Panc1 (cell line): ENCODE measurements at regions not wholly inside any gene's neighbourhood (a gene's known extent, or its start where the extent isn't known, plus 50 kb on each side); places are given as distances from the start of the nearest gene placed in this dataset.

Experiments used
- ATAC-seq: fragments of 200-7000 bp; cut with Tn5 transposase; 2 replicates; pipeline ENCODE4 v1.9.1; 2020; ENCODE audit warnings: mild to moderate bottlenecking, moderate library complexity
- BruUV-seq: library from RNA; stranded (reverse); fragments of 400-500 nt; replicated peaks from 2 replicates; lab custom pipeline; 2021; lab: Mats Ljungman, UMichigan
- CTCF ChIA-PET: fragments of 300-600 bp; sonication (Branson Sonifier 250); formaldehyde crosslinking; loops from one replicate; lab custom pipeline; 2022; ENCODE audit warnings: antibody characterized with exemption; lab: Charles Lee
- POLR2A ChIA-PET: fragments of 300-600 bp; sonication (Branson Sonifier 250); formaldehyde crosslinking; loops from one replicate; lab custom pipeline; 2022; ENCODE audit warnings: antibody characterized with exemption; lab: Charles Lee
- DNase-seq: peaks from one replicate; pipeline ENCODE4 v3.0.0-alpha.2; 2010; ENCODE audit warnings: low read depth, low spot score
- H3K27ac ChIP-seq: 2 replicates; pipeline ENCODE4 v1.5.1; 2011; ENCODE audit warnings: mild to moderate bottlenecking, low read length, inconsistent platforms
- H3K27me3 ChIP-seq: fragments of 200-500 bp; sonication (Bioruptor generic); 2 replicates; pipeline ENCODE4 v1.6.0; 2014; ENCODE audit warnings: low read length, inconsistent platforms; ENCODE audit not compliant: control insufficient read depth, insufficient read depth
- H3K36me3 ChIP-seq: fragments of 200-500 bp; sonication (Bioruptor generic); 2 replicates; pipeline ENCODE4 v1.5.1; 2014; ENCODE audit warnings: inconsistent platforms, mild to moderate bottlenecking, low read length, moderate library complexity; ENCODE audit not compliant: control insufficient read depth, insufficient read depth
- H3K4me1 ChIP-seq: 2 replicates; pipeline ENCODE4 v1.5.1; 2011; ENCODE audit warnings: inconsistent platforms, mild to moderate bottlenecking, low read length, moderate library complexity; ENCODE audit not compliant: control insufficient read depth, insufficient read depth
- H3K4me3 ChIP-seq, 2 experiments: 2 replicates each; pipeline ENCODE4 v1.5.1; 2011 to 2012; ENCODE audit warnings: low read depth in 2 of 2, low read length in 2 of 2, mild to moderate bottlenecking in 2 of 2, inconsistent platforms in 1 of 2, moderate library complexity in 1 of 2
- H3K9me3 ChIP-seq: fragments of 200-500 bp; sonication (Bioruptor generic); 2 replicates; pipeline ENCODE4 v1.5.1; 2014; ENCODE audit warnings: low read depth, mild to moderate bottlenecking, inconsistent platforms, low read length, moderate library complexity; ENCODE audit not compliant: control insufficient read depth, insufficient read depth
- CTCF ChIP-seq: fragments of 450-650 bp; IDR thresholded peaks from 2 replicates; pipeline ENCODE4 v1.5.1; 2017; ENCODE audit warnings: mild to moderate bottlenecking
- POLR2AphosphoS5 ChIP-seq: IDR thresholded peaks from 2 replicates; pipeline ENCODE4 v1.6.1; 2012; ENCODE audit warnings: mild to moderate bottlenecking, low read depth, low read length, moderate library complexity
- REST ChIP-seq, 2 experiments: IDR thresholded peaks; 2 replicates each; pipeline ENCODE4 v1.6.1; 2011 to 2012; ENCODE audit warnings: low read depth in 2 of 2, control low read depth in 1 of 2, low read length in 1 of 2, mild to moderate bottlenecking in 1 of 2, moderate library complexity in 1 of 2; ENCODE audit not compliant: insufficient read depth in 1 of 2
- SIN3A ChIP-seq: IDR thresholded peaks from 2 replicates; pipeline ENCODE4 v1.6.1; 2012; ENCODE audit warnings: low read depth, mild to moderate bottlenecking, low read length, moderate library complexity, borderline replicate concordance; ENCODE audit not compliant: insufficient read depth
- TCF7L2 ChIP-seq: IDR thresholded peaks from 2 replicates; pipeline ENCODE4 v1.6.1; 2011; ENCODE audit warnings: mild to moderate bottlenecking, low read depth, low read length, inconsistent platforms
- in situ Hi-C: cut with HindIII; loops from 2 replicates; pipeline ENCODE4 v1.10.0; 2016; ENCODE audit warnings: low sequenced_read_pairs, low pct_unique_long_range_greater_than_20kb
- intact Hi-C: fragments of 100-400 bp; cut with micrococcal nuclease; formaldehyde crosslinking; loops from one replicate; pipeline ENCODE4 v1.10.0; 2022; ENCODE audit not compliant: unreplicated experiment

DNA sequence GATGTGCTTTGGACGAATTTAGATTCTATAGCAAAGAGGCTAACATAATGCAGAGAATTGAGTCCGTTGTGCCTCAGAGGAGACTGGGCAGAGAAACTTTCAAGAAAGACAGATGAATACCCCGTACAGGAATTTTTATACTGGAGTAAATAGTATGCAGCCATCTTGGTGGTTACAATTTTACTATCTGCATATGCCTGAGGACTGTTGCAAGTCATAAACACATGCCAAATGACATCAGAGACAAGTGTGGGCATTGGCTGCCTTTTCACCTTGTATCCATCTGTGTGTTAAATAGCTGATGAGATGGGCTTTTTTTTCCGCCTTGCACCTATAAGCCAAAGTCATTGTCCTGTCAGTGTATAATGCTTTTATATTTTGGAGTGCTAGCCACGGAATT is 267.5 kb upstream of the SP4 start:
- no peak for DNase-seq
- no TSS peak for BruUV-seq
- H3K27ac ChIP-seq = no peak overlapping the region
- no peak overlapping the region for H3K4me3 ChIP-seq
- H3K27me3 ChIP-seq = no peaks in the 10 kb centered on the region
- no peak for ATAC-seq
- in situ Hi-C loops = no loop called here
- no peaks in the 10 kb centered on the region for H3K36me3 ChIP-seq
- intact Hi-C loops = no loop called here
- ChIA-PET CTCF (no interaction called here), POLR2A (no interaction called here)
- TF ChIP-seq TCF7L2 = no peak
- no peak for TF ChIP-seq CTCF
- no peak for TF ChIP-seq SIN3A
- TF ChIP-seq POLR2AphosphoS5 = no peak
- no peaks in the 10 kb centered on the region for H3K9me3 ChIP-seq
- no peaks in the 10 kb centered on the region for H3K4me1 ChIP-seq

DNA sequence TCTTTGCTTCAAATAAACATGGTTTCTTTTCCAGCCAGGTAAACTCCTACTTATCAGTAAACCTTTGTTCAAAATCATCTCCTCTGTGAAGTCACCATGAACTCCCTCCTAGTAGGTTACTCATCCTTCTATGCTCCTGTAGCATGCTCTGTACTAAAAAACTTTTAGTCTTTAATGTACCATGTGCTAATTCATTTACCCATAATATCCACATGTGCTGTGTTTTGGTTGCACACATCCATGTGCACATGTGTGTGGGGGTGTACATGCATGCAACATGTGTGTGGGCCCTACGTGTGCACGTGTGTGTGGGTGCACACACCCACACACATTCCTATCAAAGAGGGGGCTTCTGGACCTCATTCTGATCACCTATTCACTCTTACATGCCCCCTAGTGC is 259.9 kb upstream of the SP4 start:
- DNase-seq (no peak), ATAC-seq (no peak)
- H3K27ac ChIP-seq = no peak overlapping the region
- POLR2A ChIA-PET = no interaction called here
- CTCF ChIA-PET = no interaction called here
- intact Hi-C loops = no loop called here
- no peaks in the 10 kb centered on the region for H3K36me3 ChIP-seq
- H3K9me3 ChIP-seq = no peaks in the 10 kb centered on the region
- BruUV-seq = no TSS peak
- TF ChIP-seq SIN3A = no peak
- TF ChIP-seq REST (IDR thresholded peaks at IDR 0.05; ENCODE audit: insufficient read depth in 1 of 2, low read depth in 2 of 2, low read length in 1 of 2) = no peak
- no peak for TF ChIP-seq TCF7L2
- no peak for TF ChIP-seq POLR2AphosphoS5
- no peak for TF ChIP-seq CTCF
- in situ Hi-C loops = no loop called here
- no peaks in the 10 kb centered on the region for H3K4me1 ChIP-seq
- H3K4me3 ChIP-seq = no peak overlapping the region
- H3K27me3 ChIP-seq = no peaks in the 10 kb centered on the region
